ENCODE measurements at regions not wholly inside any gene's neighbourhood (a gene's known extent, or its start where the extent isn't known, plus 50 kb on each side); places are given as distances from the start of the nearest gene placed in this dataset.

DNA sequence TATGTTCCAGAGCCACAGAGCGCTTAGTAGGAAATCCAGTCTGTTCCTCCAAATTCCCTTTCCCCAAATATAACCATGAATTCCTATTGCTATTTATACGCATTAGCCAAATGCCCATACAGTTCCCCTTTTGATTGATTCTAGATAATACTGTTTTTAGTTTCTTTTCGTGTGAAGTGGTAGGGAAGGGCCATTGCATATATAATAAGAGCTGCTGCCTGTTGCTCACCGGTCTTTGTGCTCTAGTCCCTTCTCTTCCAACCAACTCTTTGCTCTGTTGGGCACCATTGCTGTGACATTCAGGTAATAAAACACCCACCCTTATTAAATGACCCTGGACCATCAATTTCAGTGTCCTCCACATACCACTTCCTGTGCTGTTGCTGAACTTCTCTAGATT is 379.9 kb upstream of the KCNMB2 start:
- H3K4me1 ChIP-seq: no peaks in the 10 kb centered on the region
- no peak overlapping the region for H3K27ac ChIP-seq
- no peaks in the 10 kb centered on the region for H3K9me3 ChIP-seq
- DNase-seq: no peak
- no peak for TF ChIP-seq POLR2A (IDR thresholded peaks at IDR 0.05)
- TF ChIP-seq, protein P1, sequence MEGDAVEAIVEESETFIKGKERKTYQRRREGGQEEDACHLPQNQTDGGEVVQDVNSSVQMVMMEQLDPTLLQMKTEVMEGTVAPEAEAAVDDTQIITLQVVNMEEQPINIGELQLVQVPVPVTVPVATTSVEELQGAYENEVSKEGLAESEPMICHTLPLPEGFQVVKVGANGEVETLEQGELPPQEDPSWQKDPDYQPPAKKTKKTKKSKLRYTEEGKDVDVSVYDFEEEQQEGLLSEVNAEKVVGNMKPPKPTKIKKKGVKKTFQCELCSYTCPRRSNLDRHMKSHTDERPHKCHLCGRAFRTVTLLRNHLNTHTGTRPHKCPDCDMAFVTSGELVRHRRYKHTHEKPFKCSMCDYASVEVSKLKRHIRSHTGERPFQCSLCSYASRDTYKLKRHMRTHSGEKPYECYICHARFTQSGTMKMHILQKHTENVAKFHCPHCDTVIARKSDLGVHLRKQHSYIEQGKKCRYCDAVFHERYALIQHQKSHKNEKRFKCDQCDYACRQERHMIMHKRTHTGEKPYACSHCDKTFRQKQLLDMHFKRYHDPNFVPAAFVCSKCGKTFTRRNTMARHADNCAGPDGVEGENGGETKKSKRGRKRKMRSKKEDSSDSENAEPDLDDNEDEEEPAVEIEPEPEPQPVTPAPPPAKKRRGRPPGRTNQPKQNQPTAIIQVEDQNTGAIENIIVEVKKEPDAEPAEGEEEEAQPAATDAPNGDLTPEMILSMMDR (IDR thresholded peaks at IDR 0.05): no peak
- no peaks in the 10 kb centered on the region for H3K36me3 ChIP-seq (ENCODE audit: low read depth, missing control alignments)
- no peaks in the 10 kb centered on the region for H3K27me3 ChIP-seq
- H3K4me3 ChIP-seq: no peak overlapping the region
- intact Hi-C loops (cut with DNase I; ENCODE audit: low total_unique reads): no loop called here
- 67 to 70% methylated on average over 4 of the region's 4 CpGs for WGBS, 2 donors

DNA sequence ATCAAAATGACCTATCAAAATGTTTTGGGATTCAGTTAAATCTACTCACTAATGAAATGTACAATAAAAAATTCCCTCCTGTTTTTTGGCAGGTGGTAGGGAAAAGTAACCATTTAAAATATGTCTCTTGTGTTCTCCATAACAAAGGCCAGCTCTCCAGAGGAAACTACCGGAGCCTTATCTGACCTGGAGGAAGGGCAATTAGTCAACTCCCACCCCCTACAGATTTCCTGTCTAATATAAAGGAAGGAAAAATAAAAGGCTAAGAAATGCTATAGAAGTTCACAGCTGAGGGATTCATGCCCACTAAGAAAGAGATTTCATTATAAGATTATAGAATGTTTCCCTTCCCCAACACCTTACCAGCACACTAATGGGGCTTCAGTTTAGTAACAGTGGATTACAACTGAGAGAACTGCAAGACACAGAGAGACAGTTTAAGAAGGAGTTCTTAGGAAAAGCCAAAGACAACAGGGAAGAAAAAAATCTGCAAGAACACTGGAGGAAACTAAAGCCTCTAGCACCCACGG is 376.5 kb upstream of the KCNMB2 start:
- no peak for DNase-seq
- Histone ChIP-seq H3K4me1 (no peaks in the 10 kb centered on the region), H3K4me3 (no peak overlapping the region), H3K9me3 (no peaks in the 10 kb centered on the region), H3K27ac (no peak overlapping the region), H3K27me3 (no peaks in the 10 kb centered on the region), H3K36me3 (ENCODE audit: low read depth, missing control alignments) (no peaks in the 10 kb centered on the region)
- WGBS, 2 donors: 42 to 46% methylated on average over 2 of the region's 2 CpGs
- TF ChIP-seq, protein P1 (IDR thresholded peaks at IDR 0.05): no peak
- no peak for TF ChIP-seq POLR2A (IDR thresholded peaks at IDR 0.05)
- intact Hi-C loops (cut with DNase I; ENCODE audit: low total_unique reads): no loop called here

DNA sequence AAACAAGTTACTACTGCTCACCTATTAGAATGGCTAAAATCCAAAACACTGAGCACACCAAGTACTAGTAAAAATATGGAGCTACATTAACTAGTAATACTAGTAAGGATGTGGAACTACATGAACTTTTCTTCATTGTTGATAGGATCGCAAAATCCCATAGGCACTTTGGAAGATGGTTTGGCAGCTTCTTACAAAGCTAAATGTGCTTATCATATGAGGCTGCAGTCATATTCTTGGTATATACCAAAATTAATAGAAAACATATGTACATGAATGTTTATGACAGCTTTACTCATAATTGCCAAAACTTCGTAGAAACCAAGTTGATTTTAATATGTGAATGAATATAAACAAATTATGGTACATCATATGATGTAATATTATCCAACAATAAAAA is 366.8 kb upstream of the KCNMB2 start:
- intact Hi-C loops (cut with DNase I; ENCODE audit: low total_unique reads): no loop called here
- H3K9me3 ChIP-seq: no peaks in the 10 kb centered on the region
- H3K27me3 ChIP-seq: no peaks in the 10 kb centered on the region
- no peak for DNase-seq
- WGBS, 2 donors: 88 to 91% methylated on average over 2 of the region's 2 CpGs
- TF ChIP-seq, protein P1 (IDR thresholded peaks at IDR 0.05): no peak
- no peak for TF ChIP-seq POLR2A (IDR thresholded peaks at IDR 0.05)
- H3K36me3 ChIP-seq (ENCODE audit: low read depth, missing control alignments): no peaks in the 10 kb centered on the region
- no peak overlapping the region for H3K4me3 ChIP-seq
- H3K27ac ChIP-seq: no peak overlapping the region
- no peaks in the 10 kb centered on the region for H3K4me1 ChIP-seq

DNA sequence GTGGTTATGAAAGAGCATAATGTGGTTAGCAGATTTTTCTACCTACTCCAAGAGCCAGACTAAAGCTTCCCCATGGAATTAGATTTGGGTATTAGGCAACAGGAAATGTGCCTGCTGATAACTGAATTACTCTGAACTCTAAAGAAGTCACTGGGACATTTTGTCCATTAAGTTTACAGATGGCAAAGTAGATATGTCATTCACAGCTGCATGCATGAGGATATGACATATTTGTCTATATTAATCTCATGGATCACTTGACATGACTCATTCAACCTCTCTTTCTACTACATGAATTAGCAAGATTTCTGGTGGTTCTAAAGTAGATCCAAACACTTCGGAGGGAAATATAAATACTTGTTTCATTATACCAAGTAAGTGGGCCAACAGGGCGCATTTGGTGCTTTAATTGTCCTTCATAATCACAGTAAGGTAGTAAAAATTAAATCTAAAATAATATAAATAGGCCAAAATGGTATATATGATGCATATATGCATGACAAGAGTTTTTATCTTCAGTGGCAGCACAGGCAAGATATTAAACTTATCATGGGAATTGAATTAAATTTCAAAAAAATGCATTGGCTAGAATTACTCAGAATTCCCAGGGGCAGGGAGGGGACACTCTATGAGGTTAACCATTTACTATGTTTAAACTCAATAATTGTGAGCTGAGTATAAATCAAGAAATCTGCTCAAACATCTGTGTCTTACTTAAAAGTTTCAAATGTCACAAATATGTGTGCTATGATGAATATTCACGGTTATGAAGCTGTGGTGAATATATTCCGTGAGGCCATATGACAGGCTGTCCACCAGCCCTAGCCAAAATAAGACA is 365.3 kb upstream of the KCNMB2 start:
- 91 to 93% methylated on average over 4 of the region's 4 CpGs for WGBS, 2 donors
- Histone ChIP-seq H3K27me3 (no peaks in the 10 kb centered on the region), H3K36me3 (ENCODE audit: low read depth, missing control alignments) (no peaks in the 10 kb centered on the region), H3K4me1 (no peaks in the 10 kb centered on the region), H3K4me3 (no peak overlapping the region), H3K27ac (no peak overlapping the region), H3K9me3 (no peaks in the 10 kb centered on the region)
- intact Hi-C loops (cut with DNase I; ENCODE audit: low total_unique reads): no loop called here
- TF ChIP-seq POLR2A (IDR thresholded peaks at IDR 0.05): no peak
- TF ChIP-seq, protein P1 (IDR thresholded peaks at IDR 0.05): no peak
- DNase-seq: no peak

DNA sequence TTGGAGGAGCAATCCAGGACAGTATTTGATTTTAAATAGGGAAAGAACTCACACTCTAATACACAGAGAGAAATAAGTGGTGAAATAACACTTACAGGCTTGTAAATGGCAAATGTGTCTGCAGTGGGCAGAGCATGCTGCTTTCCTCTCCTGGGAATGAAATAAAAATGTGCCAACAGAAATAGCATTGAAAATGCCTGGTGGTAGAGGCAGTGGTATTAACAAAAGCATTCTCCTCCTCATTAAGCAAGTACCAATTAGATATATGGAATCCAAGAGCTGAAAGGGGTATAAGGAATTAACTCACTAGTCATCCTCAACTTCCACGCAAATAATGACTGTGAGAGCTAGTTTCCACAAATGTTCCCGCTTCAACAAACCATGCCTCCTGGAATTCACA is 364.1 kb upstream of the KCNMB2 start:
- Histone ChIP-seq H3K4me1 (no peaks in the 10 kb centered on the region), H3K36me3 (ENCODE audit: low read depth, missing control alignments) (no peaks in the 10 kb centered on the region), H3K27ac (no peak overlapping the region), H3K27me3 (no peaks in the 10 kb centered on the region), H3K9me3 (no peaks in the 10 kb centered on the region), H3K4me3 (no peak overlapping the region)
- intact Hi-C loops (cut with DNase I; ENCODE audit: low total_unique reads): no loop called here
- no peak for DNase-seq
- WGBS, 2 donors: 96 to 100% methylated on average over 2 of the region's 2 CpGs
- no peak for TF ChIP-seq POLR2A (IDR thresholded peaks at IDR 0.05)
- TF ChIP-seq, protein P1 (IDR thresholded peaks at IDR 0.05): no peak

Measured in testis (tissue), 2 donors.